HG03159 (cell line): ENCODE measurements at regions not wholly inside any gene's neighbourhood (a gene's known extent, or its start where the extent isn't known, plus 50 kb on each side); places are given as distances from the start of the nearest gene placed in this dataset.
A peak's percentile ranks its signal among the peaks of the same experiment; 100 is the strongest.
"Not testable (repeated sequence)": the region's sequence is repeated elsewhere in the genome, so short reads cannot be mapped to it uniquely, and the experiment has no call there.

ENCODE experiments used
- ATAC-seq: cut with Tn5 transposase; IDR thresholded peaks from one replicate; pipeline ENCODE4 v1.9.1; 2021; ENCODE audit warnings: mild to moderate bottlenecking, moderate library complexity; ENCODE audit not compliant: unreplicated experiment

DNA sequence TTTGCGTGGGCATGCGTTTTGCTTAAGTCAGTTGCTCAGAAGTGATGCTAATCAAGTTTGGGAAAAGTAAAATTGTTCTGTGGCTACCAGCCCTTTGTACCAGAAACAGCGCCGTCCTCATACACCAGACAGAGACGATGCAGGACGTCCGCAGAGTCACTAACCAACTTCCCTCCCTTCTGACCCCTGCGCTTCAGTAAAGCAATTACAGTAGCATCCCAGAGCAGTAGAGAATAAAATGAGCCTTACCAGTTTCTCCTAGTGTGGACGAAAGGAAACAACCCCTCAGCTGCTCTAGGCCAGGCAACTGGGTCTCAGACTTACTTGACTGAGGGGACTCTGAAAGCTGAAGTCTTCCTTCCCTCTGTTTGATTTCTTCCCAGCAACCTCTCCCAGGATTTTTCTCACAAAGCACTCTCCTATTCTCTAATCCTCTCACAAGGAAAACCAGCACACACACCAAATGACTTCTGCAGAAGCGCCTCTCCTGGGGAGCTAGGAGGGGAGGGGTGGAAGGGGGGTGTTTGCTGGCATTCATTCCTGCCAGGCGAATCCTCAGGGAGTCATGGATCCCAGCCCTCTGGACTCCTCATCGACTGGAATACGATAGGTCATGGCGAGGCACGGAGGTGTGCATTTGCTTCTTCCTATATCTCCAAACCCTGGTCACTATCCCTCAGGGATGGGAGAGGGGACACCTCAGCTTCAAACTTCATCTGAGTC is 56.0 kb upstream of the MID1 start:
- no peak for ATAC-seq

DNA sequence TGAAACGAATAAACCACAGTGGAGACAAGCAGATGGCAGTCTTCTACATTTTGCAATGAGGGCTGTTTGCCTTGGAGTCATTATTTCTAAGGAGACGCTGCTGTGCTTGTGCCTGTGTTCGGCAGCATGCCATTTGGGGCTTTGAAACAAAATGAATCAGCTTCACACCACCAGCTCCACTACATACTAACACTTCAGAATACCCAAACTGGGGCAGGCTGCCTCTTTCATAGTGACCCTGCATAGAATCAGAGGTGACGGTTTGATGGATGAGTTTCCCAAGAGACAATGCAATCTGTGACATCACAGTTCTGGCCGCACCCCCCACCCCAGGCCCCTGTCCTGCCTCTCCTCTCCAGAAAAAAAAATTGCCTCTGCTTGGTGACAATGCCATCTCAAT is 57.1 kb upstream of the MID1 start:
- no peak for ATAC-seq

DNA sequence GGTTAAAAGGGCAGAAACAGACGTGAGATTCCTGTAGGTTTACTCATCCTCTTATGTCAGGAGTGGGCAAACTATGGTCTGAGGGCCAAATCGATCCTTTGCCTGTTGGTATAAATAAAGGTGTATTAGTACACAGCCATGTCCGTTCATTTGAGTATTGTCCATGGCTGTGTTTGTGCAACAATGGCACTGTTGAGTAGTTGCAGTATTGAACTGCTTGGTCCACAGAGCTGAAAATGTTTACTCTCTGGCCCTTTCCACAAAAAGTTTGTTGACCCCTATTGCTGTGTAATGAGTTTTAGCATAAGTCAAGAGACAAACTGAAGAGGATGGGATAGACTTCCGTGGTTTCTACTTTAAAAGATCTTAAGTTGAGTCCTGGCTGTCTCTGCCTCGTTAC is 59.0 kb upstream of the MID1 start:
- no peak for ATAC-seq

DNA sequence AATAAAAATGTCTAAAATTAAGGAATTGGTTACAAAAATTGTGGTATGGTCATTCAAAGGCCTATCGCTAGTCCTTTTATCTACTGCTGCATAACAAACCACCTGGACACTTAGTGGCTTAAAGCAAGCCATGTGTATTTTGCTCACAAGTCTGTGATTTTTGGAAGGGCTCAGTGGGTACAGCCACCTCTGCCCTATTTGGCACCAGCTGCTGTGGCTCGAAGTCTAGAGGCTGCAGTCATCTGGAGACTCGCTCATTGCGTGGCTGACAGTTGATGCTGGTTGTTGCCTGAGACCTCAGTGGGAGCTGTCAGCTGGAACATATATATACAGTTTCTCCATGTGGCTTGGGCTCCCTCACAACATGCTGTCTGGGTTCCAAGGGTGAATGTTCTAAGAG is 60.8 kb upstream of the MID1 start:
- ATAC-seq = no peak

DNA sequence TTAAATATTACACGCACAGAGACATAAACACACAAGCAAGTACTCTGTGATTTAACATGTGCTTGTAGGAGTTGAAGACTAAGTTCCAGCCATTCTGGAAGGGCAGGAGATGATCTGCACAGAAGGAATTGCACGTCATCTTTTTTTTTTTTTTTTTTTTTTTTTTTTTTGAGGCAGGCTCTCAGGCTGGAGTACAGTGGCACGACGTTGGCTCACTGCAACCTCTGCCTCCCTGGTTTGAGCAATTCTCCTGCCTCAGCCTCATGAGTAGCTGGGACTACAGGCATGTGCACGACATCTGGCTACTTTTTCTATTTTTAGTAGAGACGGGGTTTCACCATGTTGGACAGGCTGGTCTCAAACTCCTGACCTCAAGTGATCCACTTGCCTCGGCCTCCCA is 63.2 kb upstream of the MID1 start:
- not testable (repeated sequence) for ATAC-seq

DNA sequence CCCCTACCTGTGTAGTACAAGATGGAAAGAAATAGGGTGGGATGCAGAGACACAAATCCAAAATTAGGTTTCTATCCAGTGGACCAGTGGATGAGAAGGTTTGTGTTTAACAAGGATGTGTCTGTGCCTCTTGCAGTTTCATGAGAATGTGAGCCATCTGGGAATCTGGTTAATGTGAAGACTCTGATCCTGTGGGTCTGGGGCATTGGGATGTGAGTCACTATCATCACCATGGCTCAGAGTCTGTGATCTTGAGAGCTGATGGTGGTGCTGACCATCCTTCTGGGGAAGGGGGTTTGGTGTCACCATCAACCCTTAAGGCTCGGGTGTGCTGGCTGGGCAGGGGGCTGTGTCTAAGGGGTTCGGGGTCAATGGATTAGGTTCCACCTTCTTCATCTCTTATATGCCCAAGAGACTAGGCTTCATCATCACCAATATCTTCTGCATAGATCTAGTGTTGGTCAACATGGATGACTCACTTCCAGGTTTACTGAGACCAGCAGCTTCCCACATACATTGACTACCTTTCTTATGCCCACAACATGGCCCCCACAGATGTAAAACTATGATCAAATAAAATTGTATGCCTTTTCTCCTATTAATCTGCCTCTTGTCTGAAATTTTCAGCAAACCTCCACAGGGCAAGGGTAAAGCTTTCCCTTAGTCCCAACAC is 65.7 kb upstream of the MID1 start:
- ATAC-seq = no peak

DNA sequence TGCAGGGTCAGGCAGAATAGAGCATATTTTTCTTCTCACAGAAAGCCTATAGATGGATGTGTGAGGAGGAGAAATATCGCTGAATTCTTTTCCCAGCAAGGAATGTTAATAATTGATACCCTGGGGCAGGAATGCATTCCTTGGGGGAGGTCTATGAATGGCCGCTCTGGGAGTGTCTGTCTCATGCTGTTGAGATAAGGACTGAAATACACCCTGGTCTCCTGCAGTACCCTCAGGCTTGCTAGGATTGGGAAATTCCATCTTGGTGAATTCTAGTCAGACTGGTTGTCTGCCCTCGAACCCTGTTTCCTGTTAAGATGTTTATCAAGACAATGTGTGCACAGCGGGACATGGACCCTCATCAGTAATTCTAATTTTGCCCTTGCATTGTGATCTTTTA is 71.4 kb upstream of the MID1 start:
- not testable (repeated sequence) for ATAC-seq

DNA sequence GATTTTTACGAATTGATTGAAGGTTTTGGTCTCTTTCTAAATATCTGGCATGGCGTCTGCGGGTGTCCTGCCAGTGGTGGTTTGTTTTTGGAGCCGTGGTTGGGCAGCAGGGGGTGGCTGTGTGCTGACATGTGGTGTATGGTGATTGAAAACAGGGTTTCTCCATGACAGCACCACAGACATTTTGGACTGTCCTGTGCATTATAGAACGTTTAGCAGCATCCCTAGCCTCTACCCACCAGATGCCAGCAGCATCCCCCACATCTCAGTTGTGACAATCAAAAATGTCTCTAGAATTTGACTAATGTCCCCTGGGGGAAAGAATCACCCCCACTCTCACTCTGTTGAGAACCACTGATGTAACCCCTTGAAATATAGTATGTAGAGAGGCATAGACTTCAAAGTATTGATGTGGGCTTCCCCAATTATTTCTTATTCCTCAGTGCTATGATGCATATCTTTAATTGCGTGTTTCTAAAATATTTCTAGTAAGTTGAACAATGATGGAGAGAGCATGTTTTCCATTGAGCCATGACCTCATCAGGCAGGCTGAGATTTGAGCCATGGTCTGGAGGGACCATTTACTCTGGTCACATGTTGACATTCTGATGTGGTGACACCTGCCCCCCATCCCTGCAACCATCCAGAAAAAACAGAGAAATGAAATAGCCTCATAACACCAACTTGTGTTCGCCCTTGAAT is 77.4 kb upstream of the MID1 start:
- no peak for ATAC-seq

DNA sequence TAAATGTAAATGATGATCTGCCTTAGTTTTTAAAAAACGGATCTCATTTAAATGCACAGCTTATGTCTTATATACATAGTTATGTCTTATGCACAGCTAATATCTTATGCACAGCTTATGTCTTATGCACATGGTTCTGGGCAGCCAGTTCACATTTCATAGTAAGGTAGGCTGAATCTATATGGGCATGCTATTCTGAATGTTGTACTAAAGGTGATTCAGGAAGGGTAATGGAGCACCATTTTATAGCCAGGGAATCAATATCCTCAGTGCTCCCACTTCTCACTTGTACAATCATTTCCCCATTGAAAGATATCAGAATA is 77.9 kb upstream of the MID1 start:
- no peak for ATAC-seq

DNA sequence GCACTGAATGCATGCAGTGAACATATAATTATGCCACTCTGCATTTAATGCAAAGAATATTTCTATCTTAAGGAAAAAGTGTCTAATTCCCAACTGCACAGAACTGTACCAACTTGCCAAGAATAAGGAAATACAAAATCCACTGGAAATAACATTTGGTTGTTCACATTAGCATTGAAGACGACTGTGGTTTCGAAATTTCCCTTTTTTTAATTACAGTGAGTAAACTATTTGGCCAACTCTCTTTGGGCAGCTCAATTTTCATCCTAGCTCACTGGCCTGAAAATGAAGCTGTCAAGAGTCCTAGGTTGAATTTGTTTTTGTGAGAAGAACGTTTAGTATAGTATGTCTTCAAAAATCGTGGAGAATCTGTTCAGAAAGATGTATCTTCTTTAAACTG is 81.6 kb upstream of the MID1 start:
- ATAC-seq = no peak

DNA sequence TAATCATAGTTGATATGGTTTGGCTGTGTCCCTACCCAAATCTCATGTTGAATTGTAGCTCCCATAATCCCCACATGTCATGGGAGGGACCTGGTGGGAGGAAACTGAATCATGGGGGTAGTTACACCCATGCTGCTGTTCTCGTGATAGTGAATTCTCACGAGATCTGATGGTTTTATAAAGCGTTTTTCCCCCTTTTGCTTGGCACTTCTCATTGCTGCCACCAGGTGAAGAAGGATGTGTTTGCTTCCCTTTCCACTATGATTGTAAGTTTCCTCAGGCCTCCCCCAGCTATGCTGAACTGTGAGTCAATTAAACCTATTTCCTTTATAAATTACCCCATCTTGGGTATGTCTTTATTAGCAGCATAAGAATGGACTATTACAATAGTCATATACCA is 86.0 kb upstream of the MID1 start:
- not testable (repeated sequence) for ATAC-seq

DNA sequence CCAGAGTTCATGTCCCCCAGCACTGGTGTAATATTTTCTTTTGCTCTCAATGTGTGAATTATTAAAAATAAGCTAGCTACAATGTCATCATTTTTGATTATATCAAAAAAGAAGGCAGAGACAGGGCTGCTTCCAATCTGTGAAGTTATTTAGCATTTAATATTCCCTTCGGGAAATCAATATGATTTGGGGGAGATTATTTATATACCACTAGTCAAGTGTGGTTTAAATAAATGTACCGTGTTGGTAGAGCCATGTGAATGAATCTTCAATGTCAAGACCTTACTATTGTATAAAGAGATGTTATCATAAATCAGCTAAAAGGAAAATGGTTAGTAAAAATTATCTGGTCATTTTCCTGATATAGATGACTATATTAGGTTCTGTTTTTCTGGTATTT is 87.4 kb upstream of the MID1 start:
- no peak for ATAC-seq

DNA sequence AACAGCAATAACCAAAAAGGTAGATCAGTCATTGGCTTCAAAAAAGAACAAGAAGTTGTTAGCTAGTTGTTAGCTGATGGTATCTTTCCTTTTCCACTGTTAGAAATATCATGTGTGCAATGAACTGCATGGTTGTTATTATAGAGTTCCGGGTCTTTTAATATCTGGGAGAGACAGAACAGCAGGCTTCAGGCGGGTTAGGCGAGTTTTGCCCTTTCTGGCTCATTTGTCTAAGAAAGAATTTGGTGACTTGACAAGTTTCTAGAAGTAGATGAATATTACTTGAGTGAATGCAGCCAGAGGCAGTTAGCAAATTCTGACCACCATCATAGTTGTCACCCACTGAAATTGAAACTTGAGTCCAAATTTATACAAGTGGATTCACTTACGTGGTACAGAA is 88.9 kb upstream of the MID1 start:
- no peak for ATAC-seq

DNA sequence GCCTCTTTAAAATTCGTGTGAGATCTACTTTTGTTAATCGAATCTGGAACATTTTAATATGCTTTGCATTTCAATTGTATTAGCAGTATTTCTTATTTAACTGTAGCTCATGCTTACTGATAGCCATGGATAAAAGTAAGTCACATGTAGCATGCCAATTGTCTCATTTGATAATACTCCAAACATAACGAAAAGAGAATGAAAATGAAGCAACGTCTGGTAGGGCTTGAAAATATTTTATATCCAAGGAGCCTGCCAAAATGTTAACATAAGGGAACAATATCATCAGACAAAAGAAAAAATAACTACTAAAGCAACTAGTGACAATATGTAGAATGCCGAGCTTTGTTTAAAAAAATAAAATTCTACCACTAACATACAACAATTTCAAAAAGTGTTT is 94.1 kb upstream of the MID1 start:
- no peak for ATAC-seq

DNA sequence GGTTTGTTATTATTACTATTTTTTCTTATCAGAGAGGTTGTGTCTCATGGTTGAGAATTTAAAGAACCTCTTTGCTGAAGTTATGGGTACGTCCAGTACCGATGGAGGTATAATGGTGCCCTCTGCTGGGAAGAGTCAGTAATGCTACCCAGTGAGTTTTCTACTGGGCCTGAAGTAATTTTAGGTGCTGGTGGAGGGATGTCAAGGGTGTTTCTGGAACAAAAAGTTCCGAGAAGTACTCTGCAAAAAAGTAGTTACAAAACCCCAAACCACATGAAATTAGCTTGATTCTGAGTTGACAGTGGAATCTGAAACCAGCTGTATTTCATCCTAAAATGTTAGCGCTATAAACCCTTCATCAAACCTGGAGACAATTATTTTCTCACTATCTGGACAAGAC is 102.5 kb upstream of the MID1 start:
- ATAC-seq = peak; percentile 81

DNA sequence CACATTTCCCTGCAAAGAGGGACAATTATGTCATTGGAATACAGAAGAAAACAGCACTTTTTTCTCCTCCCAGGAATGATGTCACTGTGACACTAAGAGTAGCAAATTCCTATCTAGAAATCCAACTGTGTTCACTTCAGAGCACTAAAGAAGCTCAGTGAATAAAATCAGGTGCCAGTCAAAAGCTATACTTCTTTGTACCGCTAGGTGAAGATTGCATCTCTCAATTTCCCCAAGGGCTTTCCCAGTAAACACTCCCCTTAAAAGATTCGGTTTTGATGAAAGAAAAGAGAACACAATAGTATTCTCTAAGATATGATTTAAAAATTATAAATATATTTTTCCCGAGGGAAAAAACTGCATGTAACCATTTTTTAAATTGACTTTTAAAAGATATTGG is 104.7 kb upstream of the MID1 start:
- ATAC-seq = no peak

DNA sequence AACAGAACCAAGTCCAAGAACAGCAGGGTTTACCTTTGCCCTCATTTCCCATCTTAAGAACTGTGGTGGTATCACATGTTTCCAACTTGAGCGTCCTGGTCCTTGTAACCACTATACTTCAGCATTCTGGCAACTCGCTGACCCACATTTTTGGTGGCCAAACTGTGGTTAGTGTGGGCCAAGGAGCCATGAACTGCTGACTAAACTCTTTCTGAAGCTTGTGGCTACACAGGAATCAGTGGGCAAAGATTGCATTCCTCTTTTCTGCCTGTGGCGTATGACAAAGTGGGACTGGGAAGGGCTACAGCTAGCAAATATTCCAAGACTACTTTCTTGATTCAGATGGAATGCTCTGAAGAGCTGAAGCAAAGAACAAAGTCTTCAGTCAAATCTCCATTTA is 106.3 kb upstream of the MID1 start:
- ATAC-seq = no peak

DNA sequence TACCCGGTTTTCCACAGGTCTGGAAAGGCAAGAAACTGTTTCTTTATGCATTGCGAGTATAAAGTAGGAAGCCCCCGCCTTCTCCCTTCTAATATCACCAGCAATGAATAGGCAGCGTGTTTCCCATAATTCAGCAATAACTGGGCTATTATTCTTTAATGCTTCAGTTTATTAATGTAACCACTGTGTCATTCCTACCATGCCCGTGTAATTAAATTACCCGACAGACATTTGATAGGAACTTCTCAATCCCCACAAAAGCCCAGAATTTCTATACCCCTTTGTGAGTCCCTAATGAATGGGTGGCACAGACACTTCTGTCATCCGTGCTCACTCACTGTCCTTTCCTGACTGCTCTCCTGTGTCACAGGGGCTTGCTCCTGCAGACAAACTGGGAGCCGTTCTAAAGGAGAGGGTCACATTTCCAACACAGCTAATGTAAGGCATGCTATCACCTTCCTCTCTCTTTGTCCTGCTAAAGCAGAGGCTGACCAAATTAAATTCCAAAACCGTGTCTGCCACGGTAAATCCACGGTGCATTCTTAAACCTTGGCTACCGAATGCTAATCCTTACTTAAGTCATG is 108.5 kb upstream of the MID1 start:
- no peak for ATAC-seq

DNA sequence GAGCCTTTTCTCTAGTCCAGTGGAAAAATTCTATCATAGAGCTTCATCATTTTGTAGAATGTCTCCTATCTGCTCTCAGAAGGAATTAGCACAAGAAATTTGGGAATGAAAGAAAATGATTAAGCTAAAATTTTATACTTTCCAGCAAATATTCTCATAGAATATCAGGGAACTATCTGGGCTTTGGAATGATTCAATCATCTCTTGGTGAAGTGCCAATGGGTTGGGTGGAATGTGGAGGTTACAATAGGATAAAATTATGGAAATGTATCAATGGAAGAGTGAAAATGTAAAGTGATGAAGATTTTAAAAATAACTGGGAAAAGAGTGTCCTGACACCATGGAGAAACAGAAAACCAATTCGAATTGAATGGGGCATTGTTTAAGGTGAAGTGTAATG is 119.0 kb upstream of the MID1 start:
- no peak for ATAC-seq

DNA sequence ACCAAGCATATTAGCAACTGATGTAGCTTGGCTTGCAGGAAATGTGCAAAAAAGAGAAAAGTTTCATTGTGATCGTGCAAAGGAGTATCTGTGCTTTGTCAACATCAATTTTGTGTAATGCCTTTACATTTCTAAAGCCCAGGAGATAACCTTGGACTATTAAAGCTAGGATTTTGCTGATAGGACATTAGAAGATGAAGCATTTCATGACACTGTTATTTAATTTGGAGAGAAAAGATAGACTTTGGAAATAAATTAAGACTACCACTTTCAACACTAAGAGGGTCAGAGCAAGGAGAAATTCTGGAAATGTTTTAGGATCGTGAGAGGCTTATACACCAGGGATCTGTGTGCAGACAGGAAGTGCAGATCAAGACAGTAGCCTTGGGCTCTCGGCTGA is 120.6 kb upstream of the MID1 start:
- no peak for ATAC-seq

DNA sequence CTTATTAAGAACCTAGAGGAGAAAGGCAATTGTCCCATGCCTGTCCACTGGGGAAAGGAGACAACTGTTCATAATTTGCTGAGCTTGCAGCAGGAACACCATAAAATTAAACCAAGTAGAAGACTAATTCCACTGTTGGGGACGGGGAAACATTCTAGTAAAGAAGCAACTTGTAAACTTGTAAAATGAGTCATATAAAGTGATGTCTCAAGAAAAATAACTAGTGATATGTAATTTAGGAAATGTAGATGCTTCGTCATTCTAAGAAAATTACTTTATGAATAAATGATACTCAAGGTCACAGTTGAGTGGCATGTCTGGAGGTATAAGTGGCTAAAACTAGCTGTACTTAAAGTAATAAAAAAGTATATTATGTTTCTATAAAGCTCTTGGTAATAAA is 121.2 kb upstream of the MID1 start:
- ATAC-seq = no peak

DNA sequence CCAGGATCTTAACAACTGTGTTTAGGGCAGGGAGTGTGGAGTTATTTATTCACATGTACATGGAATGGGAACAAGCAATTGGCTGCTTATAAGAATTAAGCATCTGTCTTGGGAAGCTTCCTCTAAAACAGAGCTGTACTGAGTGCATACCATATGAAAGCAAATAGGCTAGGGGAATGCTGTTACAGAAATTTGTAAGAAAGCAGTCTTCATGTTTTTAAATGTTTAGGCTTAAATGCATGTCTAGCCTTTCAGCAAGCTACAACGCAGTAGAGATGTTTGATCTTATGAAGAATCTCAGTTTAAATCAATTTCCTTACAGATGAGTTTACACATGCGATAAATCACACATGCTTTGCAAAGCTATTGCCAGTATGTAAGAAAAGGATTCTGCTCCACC is 123.1 kb upstream of the MID1 start:
- ATAC-seq = no peak
